ENCODE measurements at regions not wholly inside any gene's neighbourhood (a gene's known extent, or its start where the extent isn't known, plus 50 kb on each side); places are given as distances from the start of the nearest gene placed in this dataset.

GRCh38 chr7:63093481-63093880 lies 905.2 kb upstream of the ZNF722 start:
- TF ChIP-seq CTCF (IDR thresholded peaks at IDR 0.05) (no peak), POLR2A (IDR thresholded peaks at IDR 0.05) (no peak)
